ENCODE measurements at regions not wholly inside any gene's neighbourhood (a gene's known extent, or its start where the extent isn't known, plus 50 kb on each side); places are given as distances from the start of the nearest gene placed in this dataset.
"Not testable (repeated sequence)": the region's sequence is repeated elsewhere in the genome, so short reads cannot be mapped to it uniquely, and the experiment has no call there.

- TF ChIP-seq, protein P1, sequence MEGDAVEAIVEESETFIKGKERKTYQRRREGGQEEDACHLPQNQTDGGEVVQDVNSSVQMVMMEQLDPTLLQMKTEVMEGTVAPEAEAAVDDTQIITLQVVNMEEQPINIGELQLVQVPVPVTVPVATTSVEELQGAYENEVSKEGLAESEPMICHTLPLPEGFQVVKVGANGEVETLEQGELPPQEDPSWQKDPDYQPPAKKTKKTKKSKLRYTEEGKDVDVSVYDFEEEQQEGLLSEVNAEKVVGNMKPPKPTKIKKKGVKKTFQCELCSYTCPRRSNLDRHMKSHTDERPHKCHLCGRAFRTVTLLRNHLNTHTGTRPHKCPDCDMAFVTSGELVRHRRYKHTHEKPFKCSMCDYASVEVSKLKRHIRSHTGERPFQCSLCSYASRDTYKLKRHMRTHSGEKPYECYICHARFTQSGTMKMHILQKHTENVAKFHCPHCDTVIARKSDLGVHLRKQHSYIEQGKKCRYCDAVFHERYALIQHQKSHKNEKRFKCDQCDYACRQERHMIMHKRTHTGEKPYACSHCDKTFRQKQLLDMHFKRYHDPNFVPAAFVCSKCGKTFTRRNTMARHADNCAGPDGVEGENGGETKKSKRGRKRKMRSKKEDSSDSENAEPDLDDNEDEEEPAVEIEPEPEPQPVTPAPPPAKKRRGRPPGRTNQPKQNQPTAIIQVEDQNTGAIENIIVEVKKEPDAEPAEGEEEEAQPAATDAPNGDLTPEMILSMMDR (IDR thresholded peaks at IDR 0.05; ENCODE audit: low read depth, low read length, missing control alignments) = no peak
- DNase-seq = no peak
- in situ Hi-C loops (cut with HindIII; ENCODE audit: low pct_ligation_motif_present, low sequenced_read_pairs) = no loop called here
- Histone ChIP-seq H3K36me3 (replicated peaks) (no peaks in the 10 kb centered on the region), H3K27ac (no peak overlapping the region), H3K27me3 (replicated peaks) (no peaks in the 10 kb centered on the region), H3K4me3 (ENCODE audit: low read depth, low read length) (no peak overlapping the region)
Measured at GRCh38 chr12:70008944-70009343, 183.9 kb downstream of the MYRFL start.

- Histone ChIP-seq H3K27ac (no peak overlapping the region), H3K36me3 (replicated peaks) (no peaks in the 10 kb centered on the region), H3K4me3 (ENCODE audit: low read depth, low read length) (no peak overlapping the region), H3K27me3 (replicated peaks) (no peaks in the 10 kb centered on the region)
- in situ Hi-C loops (cut with HindIII; ENCODE audit: low pct_ligation_motif_present, low sequenced_read_pairs) = no loop called here
- no peak for DNase-seq
- TF ChIP-seq, protein P1 (IDR thresholded peaks at IDR 0.05; ENCODE audit: low read depth, low read length, missing control alignments) = no peak
Measured at GRCh38 chr12:70011353-70011752, 186.3 kb downstream of the MYRFL start.

DNA sequence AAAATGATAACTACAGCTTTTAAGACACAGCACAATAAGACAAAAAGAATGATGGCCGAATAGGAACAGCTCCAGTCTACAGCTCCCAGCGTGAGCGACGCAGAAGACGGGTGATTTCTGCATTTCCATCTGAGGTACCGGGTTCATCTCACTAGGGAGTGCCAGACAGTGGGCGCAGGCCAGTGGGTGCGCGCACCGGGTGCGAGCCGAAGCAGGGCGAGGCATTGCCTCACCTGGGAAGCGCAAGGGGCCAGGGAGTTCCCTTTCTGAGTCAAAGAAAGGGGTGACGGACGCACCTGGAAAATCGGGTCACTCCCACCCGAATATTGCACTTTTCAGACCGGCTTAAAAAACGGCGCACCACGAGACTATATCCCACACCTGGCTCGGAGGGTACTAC is 188.0 kb downstream of the MYRFL start:
- H3K4me3 ChIP-seq (ENCODE audit: low read depth, low read length); H3K36me3 ChIP-seq (replicated peaks); in situ Hi-C loops (cut with HindIII; ENCODE audit: low pct_ligation_motif_present, low sequenced_read_pairs); H3K27me3 ChIP-seq (replicated peaks); DNase-seq; H3K27ac ChIP-seq: not testable (repeated sequence)

- no peak for DNase-seq
- in situ Hi-C loops (cut with HindIII; ENCODE audit: low pct_ligation_motif_present, low sequenced_read_pairs) = no loop called here
- no peak overlapping the region for H3K4me3 ChIP-seq (ENCODE audit: low read depth, low read length)
Measured at GRCh38 chr12:70028515-70028914, 203.5 kb downstream of the MYRFL start.

GRCh38 chr12:70028918-70029317 is 203.9 kb downstream of the MYRFL start:
- Histone ChIP-seq H3K4me3 (ENCODE audit: low read depth, low read length) (no peak overlapping the region), H3K27ac (no peak overlapping the region), H3K36me3 (replicated peaks) (no peaks in the 10 kb centered on the region), H3K27me3 (replicated peaks) (no peaks in the 10 kb centered on the region)
- in situ Hi-C loops (cut with HindIII; ENCODE audit: low pct_ligation_motif_present, low sequenced_read_pairs) = no loop called here
- TF ChIP-seq, protein P1 (IDR thresholded peaks at IDR 0.05; ENCODE audit: low read depth, low read length, missing control alignments) = no peak
- no peak for DNase-seq

More at GRCh38 chr12:70028515-70028914, 203.5 kb downstream of the MYRFL start:
- TF ChIP-seq, protein P1 (IDR thresholded peaks at IDR 0.05; ENCODE audit: low read depth, low read length, missing control alignments) = no peak
- Histone ChIP-seq H3K27me3 (replicated peaks) (no peaks in the 10 kb centered on the region), H3K36me3 (replicated peaks) (no peaks in the 10 kb centered on the region), H3K27ac (no peak overlapping the region)

DNA sequence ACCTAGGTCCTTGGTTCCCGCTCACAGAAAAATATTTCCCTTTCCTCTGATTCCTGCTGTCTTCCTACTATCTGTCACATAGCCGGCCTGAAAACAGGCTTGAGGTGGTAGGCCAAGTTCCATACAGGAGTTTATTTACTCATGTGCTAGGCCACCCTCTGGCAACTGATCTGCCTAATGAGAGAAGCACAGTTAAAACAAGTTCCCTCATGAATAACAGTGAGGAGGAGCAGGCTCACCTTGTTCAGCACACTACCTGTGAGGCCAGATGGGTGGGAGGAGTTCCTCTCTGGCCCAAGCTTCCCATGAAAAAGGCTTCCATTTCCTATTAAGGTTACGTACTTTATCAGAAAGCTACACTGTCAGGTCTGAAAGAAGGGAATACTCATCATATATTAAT is 206.0 kb downstream of the MYRFL start:
- TF ChIP-seq, protein P1 (IDR thresholded peaks at IDR 0.05; ENCODE audit: low read depth, low read length, missing control alignments) = no peak
- in situ Hi-C loops (cut with HindIII; ENCODE audit: low pct_ligation_motif_present, low sequenced_read_pairs) = no loop called here

More for the DNA sequence above, 206.0 kb downstream of the MYRFL start:
- H3K27me3 ChIP-seq (replicated peaks) = no peaks in the 10 kb centered on the region
- H3K36me3 ChIP-seq (replicated peaks) = no peaks in the 10 kb centered on the region
- DNase-seq = no peak
- H3K4me3 ChIP-seq (ENCODE audit: low read depth, low read length) = no peak overlapping the region
- no peak overlapping the region for H3K27ac ChIP-seq
